C4-2B (cell line): ENCODE measurements at regions not wholly inside any gene's neighbourhood (a gene's known extent, or its start where the extent isn't known, plus 50 kb on each side); places are given as distances from the start of the nearest gene placed in this dataset.

ENCODE experiments used
- H3K27ac ChIP-seq: fragments of 450-650 bp; 2 replicates; pipeline ENCODE4 v1.5.1; 2017
- ZFX ChIP-seq: fragments of 450-650 bp; IDR thresholded peaks from 2 replicates; pipeline ENCODE4 v1.6.1; 2017
- TF ChIP-seq, protein P1 (sequence below): fragments of 450-650 bp; conservative IDR thresholded peaks from 2 replicates; pipeline ENCODE4 v1.5.1; 2017; ENCODE audit warnings: mild to moderate bottlenecking

DNA sequence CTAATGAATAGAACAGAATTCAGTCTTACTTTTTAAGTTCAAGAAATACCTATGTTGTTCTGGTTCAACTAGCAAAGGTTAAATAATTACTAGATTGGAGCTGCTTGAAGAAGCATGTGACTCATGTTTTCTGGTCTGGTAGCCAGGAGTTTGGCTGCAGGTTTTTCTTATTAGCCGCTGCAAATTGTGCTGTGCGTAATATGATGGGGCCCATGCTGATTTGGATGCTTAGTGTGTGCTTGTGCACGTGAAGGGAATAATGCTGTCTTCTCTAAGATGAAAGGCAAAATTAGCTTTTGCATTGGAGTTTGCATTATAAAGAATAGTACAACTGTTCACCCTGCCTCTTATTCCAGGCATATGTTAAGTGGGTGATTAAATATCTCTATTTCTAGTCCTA is 219.6 kb downstream of the SNCA start:
- TF ChIP-seq, protein P1, sequence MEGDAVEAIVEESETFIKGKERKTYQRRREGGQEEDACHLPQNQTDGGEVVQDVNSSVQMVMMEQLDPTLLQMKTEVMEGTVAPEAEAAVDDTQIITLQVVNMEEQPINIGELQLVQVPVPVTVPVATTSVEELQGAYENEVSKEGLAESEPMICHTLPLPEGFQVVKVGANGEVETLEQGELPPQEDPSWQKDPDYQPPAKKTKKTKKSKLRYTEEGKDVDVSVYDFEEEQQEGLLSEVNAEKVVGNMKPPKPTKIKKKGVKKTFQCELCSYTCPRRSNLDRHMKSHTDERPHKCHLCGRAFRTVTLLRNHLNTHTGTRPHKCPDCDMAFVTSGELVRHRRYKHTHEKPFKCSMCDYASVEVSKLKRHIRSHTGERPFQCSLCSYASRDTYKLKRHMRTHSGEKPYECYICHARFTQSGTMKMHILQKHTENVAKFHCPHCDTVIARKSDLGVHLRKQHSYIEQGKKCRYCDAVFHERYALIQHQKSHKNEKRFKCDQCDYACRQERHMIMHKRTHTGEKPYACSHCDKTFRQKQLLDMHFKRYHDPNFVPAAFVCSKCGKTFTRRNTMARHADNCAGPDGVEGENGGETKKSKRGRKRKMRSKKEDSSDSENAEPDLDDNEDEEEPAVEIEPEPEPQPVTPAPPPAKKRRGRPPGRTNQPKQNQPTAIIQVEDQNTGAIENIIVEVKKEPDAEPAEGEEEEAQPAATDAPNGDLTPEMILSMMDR = no peak
- no peak for TF ChIP-seq ZFX
- no peak overlapping the region for H3K27ac ChIP-seq

DNA sequence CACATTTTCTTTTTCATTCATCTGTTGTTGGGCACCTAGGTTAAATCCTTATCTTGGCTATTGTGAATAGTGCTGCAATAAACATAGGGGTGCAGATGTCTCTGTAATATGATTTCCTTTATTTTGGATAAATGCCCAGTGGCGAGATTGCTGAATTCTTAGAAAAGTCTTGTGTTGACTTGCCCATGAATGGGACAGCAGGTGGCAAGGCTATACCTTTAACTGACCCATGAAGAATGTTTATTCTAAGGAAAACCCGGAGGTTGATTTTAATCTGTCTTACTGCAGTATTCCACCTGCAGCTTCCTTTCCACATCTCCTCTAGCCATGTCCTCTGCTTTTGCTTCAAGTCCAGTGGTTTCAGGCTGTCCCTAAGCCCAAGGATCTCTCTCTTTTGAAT is 220.6 kb downstream of the SNCA start:
- TF ChIP-seq, protein P1 = no peak
- TF ChIP-seq ZFX = no peak
- no peak overlapping the region for H3K27ac ChIP-seq

DNA sequence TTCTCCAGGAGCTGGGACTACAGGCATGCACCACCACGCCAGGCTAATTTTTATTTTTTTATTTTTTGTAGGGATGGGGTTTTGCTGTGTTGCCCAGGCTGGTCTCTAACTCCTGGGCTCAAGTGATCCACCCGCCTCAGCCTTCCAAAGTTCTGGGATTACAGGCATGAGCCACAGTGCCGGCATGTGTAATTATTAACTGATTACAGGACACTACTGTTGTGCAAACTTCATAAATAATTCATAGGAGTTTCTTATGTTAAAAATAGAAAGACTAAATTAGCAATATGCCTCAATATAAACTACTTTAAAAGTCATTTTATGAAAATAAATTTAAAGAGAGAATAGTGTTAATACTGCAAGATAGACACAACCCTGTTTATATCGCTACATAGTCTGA is 221.9 kb downstream of the SNCA start:
- no peak for TF ChIP-seq ZFX
- TF ChIP-seq, protein P1 = no peak
- no peak overlapping the region for H3K27ac ChIP-seq

DNA sequence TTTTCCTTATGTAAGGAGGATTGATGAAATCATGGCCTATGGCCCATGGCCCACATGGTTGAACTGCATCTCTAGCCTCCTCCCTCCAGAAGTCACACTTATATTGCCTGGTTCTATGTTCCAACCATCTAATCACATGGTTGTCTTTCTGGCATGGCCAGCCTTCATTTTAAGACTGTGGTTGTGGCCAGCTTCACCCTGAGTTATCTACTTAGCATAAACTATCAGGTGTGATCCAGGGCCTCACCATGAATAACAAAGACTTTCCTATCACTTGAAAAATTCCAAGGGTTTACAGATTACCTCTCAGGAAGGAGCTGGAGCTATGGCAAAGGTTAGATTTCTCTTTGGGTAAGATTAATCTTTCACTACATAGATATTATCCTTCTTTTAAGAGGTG is 222.8 kb downstream of the SNCA start:
- no peak overlapping the region for H3K27ac ChIP-seq
- TF ChIP-seq ZFX = no peak
- TF ChIP-seq, protein P1 = no peak

DNA sequence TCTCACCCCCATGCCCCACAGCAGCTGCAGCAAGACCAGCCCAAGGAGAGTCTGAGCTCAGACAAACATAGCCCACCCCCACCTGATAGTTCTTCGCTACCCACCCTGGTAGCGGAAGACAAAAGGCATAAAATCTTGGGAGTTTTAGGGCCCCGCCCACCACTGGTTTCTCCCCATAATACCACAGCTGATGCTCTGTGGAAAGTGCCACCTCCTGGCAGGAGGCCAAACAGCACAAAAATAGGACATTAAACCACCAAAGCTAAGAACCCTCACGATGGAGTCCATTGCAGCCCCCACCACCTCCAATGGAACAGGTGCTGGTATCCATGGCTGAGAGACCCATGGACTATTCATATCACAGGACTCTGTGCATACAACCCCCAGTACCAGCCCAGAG is 226.7 kb downstream of the SNCA start:
- TF ChIP-seq, protein P1 = no peak
- no peak for TF ChIP-seq ZFX

DNA sequence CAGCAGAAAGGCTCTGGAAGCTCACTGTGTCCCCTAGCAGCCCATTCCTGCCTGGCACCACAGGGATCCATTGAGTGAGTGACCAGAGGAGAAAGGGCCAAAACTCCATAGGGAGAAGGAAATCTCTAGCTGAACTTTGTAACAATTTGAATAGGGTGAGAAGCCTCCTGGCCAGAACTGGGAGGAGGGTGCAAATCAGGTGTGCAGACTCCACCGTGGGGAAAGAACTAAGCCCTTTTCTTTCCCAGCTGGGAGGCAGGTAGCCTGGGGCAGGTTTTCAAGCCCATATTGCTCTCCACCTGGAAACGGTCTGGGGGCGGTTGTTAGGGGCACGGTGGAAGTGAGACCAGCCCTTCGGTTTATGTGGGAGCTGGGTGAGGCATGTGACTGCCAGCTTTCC is 227.2 kb downstream of the SNCA start:
- H3K27ac ChIP-seq = no peak overlapping the region
- no peak for TF ChIP-seq ZFX
- TF ChIP-seq, protein P1 = no peak

More for the DNA sequence above, 226.7 kb downstream of the SNCA start:
- H3K27ac ChIP-seq = no peak overlapping the region

DNA sequence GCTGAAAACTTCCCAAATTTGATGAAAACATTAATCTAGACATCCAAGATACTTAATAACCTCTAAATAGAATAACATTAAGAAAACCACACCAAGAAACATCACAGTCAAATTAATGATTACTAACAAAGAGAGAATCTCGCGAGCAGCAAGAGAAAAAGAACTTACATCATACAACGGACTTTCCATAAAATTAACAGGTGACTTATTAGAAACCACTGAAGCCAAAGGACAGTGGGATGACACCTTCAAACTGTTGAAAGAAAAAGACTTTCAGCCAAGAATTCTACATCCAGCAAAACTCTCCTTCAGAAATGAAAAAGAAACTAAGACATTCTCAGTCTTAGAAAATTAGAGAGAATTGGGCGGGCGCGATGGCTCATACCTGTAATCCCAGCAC is 232.0 kb downstream of the SNCA start:
- H3K27ac ChIP-seq = no peak overlapping the region
- TF ChIP-seq ZFX = no peak
- TF ChIP-seq, protein P1 = no peak
